HAP-1 (cell line): ENCODE measurements at regions not wholly inside any gene's neighbourhood (a gene's known extent, or its start where the extent isn't known, plus 50 kb on each side); places are given as distances from the start of the nearest gene placed in this dataset.
"Not testable (repeated sequence)": the region's sequence is repeated elsewhere in the genome, so short reads cannot be mapped to it uniquely, and the experiment has no call there.

ENCODE experiments used
- DNase-seq, 2 experiments: peaks; one replicate each; pipeline ENCODE4 v3.0.0-alpha.2; 2016 to 2020; ENCODE audit warnings: low spot score in 2 of 2
- H3K27me3 ChIP-seq: fragments of 250-450 bp; sonication (Bioruptor Pico); 2 replicates; pipeline ENCODE4 v1.5.1; 2020; ENCODE audit warnings: low read depth, mild to moderate bottlenecking, moderate library complexity
- H3K36me3 ChIP-seq: fragments of 250-450 bp; sonication (Bioruptor Pico); replicated peaks from 2 replicates; pipeline ENCODE4 v1.5.1; 2020; ENCODE audit warnings: mild to moderate bottlenecking
- H3K4me1 ChIP-seq: fragments of 250-450 bp; sonication (Bioruptor Pico); 2 replicates; pipeline ENCODE4 v1.5.1; 2020; ENCODE audit warnings: mild to moderate bottlenecking
- H3K4me3 ChIP-seq: fragments of 250-450 bp; sonication (Bioruptor Pico); 2 replicates; pipeline ENCODE4 v1.5.1; 2020; ENCODE audit warnings: mild to moderate bottlenecking, moderate library complexity
- H3K9me3 ChIP-seq: fragments of 250-450 bp; sonication (Bioruptor Pico); 2 replicates; pipeline ENCODE4 v1.5.1; 2020; ENCODE audit warnings: mild to moderate bottlenecking, moderate library complexity
- in situ Hi-C: fragments of 300-500 bp; cut with MboI; formaldehyde crosslinking; loops from 3 replicates; pipeline ENCODE4 v1.14.3; 2020; ENCODE audit warnings: low sequenced_read_pairs, inconsistent platforms, mixed read lengths

DNA sequence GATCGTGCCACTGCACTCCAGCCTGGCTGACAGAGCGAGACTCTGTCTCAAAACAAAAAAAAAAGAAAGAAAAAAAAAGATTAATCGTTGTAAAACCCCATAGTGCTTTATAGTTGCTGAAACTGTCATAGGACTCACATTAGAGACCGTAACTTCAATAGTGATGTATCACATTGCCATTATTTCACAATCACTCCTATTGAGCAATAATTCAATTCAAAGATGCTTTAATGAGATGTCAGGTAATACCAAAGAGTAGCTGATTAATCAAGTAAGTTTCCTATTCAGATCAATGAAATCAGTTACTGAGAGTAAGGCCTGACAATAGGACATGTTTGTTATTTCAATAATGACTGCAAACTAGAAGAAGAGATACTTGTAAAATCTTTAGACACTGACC is 628.7 kb downstream of the KCNJ18 start:
- H3K9me3 ChIP-seq, H3K27me3 ChIP-seq, H3K36me3 ChIP-seq, H3K4me1 ChIP-seq, DNase-seq, in situ Hi-C loops, H3K4me3 ChIP-seq: not testable (repeated sequence)

DNA sequence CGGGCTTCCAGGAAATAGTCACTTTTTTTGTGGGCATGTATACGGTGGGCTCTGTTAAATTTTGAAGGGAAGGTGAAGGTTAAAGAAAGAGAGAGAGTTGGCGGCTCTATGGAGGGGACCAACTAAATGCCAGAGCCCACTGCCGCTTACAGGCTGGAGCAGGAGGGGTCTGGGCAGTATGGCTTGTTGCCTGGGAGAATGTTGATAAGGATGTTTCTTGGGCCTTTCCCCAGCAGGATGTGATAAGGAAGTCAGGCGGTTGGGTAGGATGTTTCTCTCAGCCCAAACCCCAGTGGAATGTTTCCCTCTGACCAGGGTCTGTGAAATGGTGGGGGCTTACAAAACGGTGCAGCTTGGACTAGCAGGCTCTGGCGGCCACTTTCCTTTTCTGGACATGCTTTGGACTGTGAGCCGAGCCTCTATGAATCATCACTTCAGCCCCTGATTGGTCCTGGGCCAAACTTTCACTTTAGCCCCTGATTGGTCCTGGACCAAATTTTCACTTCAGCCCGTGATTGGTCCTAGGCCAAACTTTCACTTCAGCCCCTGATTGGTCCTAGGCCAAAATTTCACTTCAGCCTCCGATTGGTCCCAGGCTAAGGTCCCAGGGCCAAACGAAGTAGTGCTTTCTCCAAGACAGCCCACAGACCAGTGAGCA is 630.7 kb downstream of the KCNJ18 start:
- in situ Hi-C loops, DNase-seq, H3K27me3 ChIP-seq: not testable (repeated sequence)

DNA sequence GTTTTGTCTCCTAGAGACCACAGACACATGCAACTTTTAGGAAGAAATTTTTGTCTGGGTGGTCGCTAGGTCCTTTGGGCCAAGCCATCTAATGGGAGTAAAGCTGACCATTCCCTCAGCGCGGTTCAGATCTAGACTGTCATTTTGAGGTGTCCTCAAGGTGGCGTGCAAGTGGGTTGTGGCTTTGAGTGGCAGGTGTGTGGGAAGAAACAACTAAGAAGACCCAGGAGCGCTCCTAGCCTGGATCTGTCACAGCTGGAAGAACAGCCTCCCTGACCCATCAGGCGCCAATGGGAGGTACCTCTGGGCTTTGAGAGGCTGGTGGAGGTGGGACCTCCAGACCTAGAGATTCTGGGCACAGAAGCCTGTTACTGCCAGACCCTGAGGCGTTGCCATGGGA is 645.1 kb downstream of the KCNJ18 start:
- no peaks in the 10 kb centered on the region for H3K27me3 ChIP-seq
- H3K9me3 ChIP-seq: no peaks in the 10 kb centered on the region
- in situ Hi-C loops: loop anchor here (25.0 kb wide), 1 partner anchor 150 kb away; no protein-coding TSS in a partner anchor
- no peak overlapping the region for H3K4me3 ChIP-seq
- no peaks in the 10 kb centered on the region for H3K36me3 ChIP-seq
- no peak for DNase-seq
- no peaks in the 10 kb centered on the region for H3K4me1 ChIP-seq

More for the DNA sequence above, 630.7 kb downstream of the KCNJ18 start:
- not testable (repeated sequence) for H3K4me1 ChIP-seq, H3K36me3 ChIP-seq, H3K4me3 ChIP-seq, H3K9me3 ChIP-seq

DNA sequence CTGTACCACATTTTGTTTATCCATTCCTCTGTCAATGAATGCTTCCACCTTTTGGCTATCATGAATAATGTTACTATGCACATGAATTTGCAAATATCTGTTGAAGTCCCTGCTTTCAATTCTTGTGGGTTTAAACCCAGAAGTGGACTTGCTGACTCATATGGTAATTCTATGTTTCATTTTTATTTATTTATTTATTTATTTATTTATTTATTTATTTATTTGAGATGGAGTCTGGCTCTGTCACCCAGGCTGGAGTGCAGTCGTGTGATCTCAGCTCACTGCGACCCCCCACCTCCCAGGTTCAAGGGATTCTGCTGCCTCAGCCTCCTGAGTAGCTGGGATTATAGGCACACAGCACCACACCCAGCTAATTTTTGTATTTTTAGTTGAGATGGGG is 664.3 kb downstream of the KCNJ18 start:
- DNase-seq, H3K36me3 ChIP-seq, H3K4me3 ChIP-seq, in situ Hi-C loops, H3K27me3 ChIP-seq, H3K9me3 ChIP-seq, H3K4me1 ChIP-seq: not testable (repeated sequence)

DNA sequence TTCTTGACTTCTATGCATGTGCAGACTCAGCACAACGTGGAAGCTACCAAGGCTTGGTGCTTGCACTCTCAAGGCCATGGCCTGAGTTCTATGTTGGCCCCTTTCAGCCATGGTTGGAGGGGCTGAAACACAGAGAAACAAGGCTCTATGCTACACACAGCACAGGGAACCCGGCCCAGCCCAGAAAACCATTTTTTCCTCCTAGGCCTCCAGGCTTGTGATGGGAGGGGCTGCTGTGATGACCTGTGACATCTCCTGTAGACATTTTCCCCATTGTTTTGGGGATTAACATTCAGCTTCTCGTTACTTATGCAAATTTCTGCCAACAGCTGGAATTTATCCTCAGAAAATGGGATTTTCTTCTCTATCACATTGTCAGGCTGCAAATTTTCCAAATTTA is 678.7 kb downstream of the KCNJ18 start:
- H3K36me3 ChIP-seq, H3K9me3 ChIP-seq, DNase-seq, in situ Hi-C loops, H3K4me1 ChIP-seq, H3K4me3 ChIP-seq, H3K27me3 ChIP-seq: not testable (repeated sequence)

DNA sequence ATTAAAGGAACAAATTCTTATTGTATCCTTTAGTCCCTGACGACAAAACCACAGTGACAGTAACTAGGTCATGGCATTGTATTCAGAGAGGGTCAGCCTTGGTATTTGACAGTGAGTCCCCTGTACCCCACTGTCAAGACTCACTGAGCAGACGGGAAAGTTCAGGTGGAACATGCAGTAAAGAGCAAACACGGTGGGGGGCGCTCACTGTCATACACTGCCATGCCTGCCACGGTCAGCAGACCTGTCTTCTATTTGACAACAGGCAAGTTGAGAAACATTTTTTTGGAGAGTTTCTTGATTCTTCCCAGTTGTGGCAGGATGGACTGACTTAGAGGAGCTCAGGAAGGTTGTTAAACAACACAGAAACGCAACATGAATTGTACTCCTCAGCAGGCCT is 681.6 kb downstream of the KCNJ18 start:
- in situ Hi-C loops: no loop called here
- Histone ChIP-seq H3K36me3 (no peaks in the 10 kb centered on the region), H3K4me1 (no peaks in the 10 kb centered on the region), H3K9me3 (no peaks in the 10 kb centered on the region), H3K4me3 (no peak overlapping the region), H3K27me3 (no peaks in the 10 kb centered on the region)
- DNase-seq: no peak

DNA sequence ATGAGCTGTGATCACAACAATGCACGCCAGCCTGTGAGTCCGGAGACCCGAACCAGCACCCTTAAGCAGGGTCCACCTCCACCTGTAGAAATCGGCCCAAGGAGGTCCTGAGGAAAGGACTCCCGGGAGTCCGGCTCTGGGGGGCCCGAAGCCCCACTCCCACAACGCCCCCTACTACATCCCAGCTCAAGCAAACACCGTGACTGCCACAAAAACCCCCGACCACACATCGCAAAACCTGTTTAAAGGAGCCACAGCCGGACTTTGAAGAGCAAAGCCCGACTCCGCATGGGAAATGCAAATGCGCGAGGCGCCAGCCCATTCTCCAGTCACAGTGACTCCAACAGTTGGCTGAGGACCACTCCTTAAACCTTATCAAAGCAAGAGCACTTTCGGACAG is 682.4 kb downstream of the KCNJ18 start:
- Histone ChIP-seq H3K27me3 (no peaks in the 10 kb centered on the region), H3K36me3 (no peaks in the 10 kb centered on the region), H3K9me3 (no peaks in the 10 kb centered on the region), H3K4me1 (no peaks in the 10 kb centered on the region), H3K4me3 (no peak overlapping the region)
- in situ Hi-C loops: no loop called here
- no peak for DNase-seq

DNA sequence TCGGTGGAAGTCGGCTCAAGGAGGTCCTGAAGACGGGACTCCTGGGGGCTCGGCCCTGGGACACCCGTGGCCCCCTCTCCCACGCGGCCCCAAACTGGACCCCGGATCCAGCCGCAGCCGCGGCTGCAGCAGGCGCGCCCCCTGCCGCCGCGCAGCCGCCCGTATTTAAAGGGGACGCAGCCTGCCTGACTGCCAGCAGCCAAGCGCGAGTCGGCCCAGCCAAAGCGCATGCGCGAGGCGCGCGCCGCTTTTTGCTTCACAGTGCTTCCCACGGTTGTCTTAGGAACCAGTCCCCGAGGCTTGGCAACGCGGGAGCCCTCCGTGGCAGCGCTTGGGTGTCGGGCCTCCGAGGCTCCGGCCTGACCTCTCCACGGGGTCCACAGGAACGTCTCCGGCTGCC is 684.4 kb downstream of the KCNJ18 start:
- H3K36me3 ChIP-seq, in situ Hi-C loops, H3K9me3 ChIP-seq, H3K4me1 ChIP-seq, H3K27me3 ChIP-seq, H3K4me3 ChIP-seq, DNase-seq: not testable (repeated sequence)

DNA sequence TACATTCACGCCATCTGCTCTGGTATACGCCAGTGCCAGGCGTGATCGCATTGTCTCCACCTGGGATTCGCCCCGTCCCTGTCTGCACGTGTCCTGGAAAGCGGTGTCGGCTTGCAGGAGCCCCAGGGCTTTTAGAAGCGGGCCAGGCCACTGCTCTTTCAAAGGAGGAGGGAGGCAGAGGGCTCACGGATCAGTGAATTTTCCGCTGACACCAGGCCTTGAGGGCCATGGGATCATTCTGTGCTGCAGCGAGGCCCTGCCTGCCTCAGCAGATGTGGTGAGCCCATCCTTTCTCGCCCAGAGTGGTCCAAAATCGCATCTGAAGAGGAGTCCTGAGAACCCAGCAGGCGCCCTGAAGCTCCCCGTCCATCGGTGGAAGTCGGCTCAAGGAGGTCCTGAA is 686.4 kb downstream of the KCNJ18 start:
- H3K9me3 ChIP-seq, in situ Hi-C loops, DNase-seq, H3K4me3 ChIP-seq, H3K27me3 ChIP-seq, H3K36me3 ChIP-seq, H3K4me1 ChIP-seq: not testable (repeated sequence)

DNA sequence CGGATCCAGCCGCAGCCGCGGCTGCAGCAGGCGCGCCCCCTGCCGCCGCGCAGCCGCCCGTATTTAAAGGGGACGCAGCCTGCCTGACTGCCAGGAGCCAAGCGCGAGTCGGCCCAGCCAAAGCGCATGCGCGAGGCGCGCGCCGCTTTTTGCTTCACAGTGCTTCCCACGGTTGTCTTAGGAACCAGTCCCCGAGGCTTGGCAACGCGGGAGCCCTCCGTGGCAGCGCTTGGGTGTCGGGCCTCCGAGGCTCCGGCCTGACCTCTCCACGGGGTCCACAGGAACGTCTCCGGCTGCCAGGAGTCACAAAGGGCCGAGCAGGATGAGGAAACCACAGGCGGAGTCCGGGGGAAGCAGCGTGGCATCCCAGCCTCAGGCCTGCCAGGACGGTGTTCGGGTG is 689.3 kb downstream of the KCNJ18 start:
- DNase-seq, H3K36me3 ChIP-seq, in situ Hi-C loops, H3K9me3 ChIP-seq, H3K4me3 ChIP-seq, H3K4me1 ChIP-seq, H3K27me3 ChIP-seq: not testable (repeated sequence)

DNA sequence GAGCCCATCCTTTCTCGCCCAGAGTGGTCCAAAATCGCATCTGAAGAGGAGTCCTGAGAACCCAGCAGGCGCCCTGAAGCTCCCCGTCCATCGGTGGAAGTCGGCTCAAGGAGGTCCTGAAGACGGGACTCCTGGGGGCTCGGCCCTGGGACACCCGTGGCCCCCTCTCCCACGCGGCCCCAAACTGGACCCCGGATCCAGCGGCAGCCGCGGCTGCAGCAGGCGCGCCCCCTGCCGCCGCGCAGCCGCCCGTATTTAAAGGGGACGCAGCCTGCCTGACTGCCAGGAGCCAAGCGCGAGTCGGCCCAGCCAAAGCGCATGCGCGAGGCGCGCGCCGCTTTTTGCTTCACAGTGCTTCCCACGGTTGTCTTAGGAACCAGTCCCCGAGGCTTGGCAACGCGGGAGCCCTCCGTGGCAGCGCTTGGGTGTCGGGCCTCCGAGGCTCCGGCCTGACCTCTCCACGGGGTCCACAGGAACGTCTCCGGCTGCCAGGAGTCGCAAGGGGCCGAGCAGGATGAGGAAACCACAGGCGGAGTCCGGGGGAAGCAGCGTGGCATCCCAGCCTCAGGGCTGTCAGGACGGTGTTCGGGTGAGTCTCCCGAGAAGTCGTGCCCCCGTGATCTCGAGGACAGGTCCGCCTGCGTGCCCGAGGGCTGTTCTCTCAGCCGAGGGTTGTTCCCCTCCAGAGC is 691.6 kb downstream of the KCNJ18 start:
- H3K4me3 ChIP-seq, H3K4me1 ChIP-seq, in situ Hi-C loops, H3K27me3 ChIP-seq, H3K9me3 ChIP-seq, H3K36me3 ChIP-seq, DNase-seq: not testable (repeated sequence)

DNA sequence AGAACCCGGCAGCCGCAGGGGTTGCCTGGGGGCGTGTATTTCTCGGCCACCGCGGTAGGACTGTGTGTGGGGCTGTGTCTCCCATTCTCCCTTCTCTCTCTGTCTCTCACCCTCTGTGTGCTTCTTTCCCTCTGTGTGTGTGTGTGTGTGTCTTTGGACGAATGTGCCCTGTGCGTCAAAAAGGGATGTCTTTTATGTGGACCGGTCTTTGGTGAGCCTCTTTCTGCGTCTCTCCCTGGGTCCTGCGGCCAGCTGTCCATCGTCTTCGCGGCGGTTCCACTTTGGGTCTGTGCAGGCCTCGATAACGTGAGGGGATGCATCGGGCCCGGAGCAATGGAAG is 692.1 kb downstream of the KCNJ18 start:
- in situ Hi-C loops, H3K4me1 ChIP-seq: not testable (repeated sequence)

DNA sequence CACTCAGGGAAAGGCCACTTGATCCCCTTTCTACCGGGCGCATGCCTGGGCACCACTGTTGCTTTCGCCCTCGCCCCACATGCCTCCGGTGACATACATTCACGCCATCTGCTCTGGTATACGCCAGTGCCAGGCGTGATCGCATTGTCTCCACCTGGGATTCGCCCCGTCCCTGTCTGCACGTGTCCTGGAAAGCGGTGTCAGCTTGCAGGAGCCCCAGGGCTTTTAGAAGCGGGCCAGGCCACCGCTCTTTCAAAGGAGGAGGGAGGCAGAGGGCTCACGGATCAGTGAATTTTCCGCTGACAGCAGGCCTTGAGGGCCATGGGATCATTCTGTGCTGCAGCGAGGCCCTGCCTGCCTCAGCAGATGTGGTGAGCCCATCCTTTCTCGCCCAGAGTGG is 706.1 kb downstream of the KCNJ18 start:
- H3K4me3 ChIP-seq, H3K9me3 ChIP-seq, H3K36me3 ChIP-seq, H3K4me1 ChIP-seq, H3K27me3 ChIP-seq, DNase-seq, in situ Hi-C loops: not testable (repeated sequence)

More for the DNA sequence above, 692.1 kb downstream of the KCNJ18 start:
- not testable (repeated sequence) for H3K4me3 ChIP-seq, H3K9me3 ChIP-seq, DNase-seq, H3K27me3 ChIP-seq, H3K36me3 ChIP-seq

DNA sequence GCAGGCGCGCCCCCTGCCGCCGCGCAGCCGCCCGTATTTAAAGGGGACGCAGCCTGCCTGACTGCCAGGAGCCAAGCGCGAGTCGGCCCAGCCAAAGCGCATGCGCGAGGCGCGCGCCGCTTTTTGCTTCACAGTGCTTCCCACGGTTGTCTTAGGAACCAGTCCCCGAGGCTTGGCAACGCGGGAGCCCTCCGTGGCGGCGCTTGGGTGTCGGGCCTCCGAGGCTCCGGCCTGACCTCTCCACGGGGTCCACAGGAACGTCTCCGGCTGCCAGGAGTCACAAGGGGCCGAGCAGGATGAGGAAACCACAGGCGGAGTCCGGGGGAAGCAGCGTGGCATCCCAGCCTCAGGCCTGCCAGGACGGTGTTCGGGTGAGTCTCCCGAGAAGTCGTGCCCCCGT is 706.7 kb downstream of the KCNJ18 start:
- DNase-seq, in situ Hi-C loops, H3K4me1 ChIP-seq, H3K27me3 ChIP-seq, H3K36me3 ChIP-seq, H3K9me3 ChIP-seq, H3K4me3 ChIP-seq: not testable (repeated sequence)

DNA sequence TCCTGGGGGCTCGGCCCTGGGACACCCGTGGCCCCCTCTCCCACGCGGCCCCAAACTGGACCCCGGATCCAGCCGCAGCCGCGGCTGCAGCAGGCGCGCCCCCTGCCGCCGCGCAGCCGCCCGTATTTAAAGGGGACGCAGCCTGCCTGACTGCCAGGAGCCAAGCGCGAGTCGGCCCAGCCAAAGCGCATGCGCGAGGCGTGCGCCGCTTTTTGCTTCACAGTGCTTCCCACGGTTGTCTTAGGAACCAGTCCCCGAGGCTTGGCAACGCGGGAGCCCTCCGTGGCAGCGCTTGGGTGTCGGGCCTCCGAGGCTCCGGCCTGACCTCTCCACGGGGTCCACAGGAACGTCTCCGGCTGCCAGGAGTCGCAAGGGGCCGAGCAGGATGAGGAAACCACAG is 712.8 kb downstream of the KCNJ18 start:
- in situ Hi-C loops: not testable (repeated sequence)

More for the DNA sequence above, 712.8 kb downstream of the KCNJ18 start:
- not testable (repeated sequence) for H3K36me3 ChIP-seq, H3K4me1 ChIP-seq, DNase-seq, H3K9me3 ChIP-seq, H3K27me3 ChIP-seq, H3K4me3 ChIP-seq
